Colonic mucosa (tissue), 4 donors: ENCODE measurements at regions not wholly inside any gene's neighbourhood (a gene's known extent, or its start where the extent isn't known, plus 50 kb on each side); places are given as distances from the start of the nearest gene placed in this dataset.

Source experiments
- DNase-seq: peaks from one replicate; pipeline ENCODE4 v3.0.0-alpha.2; 2020
- H3K27ac ChIP-seq: fragments of 200-600 bp; one replicate; pipeline ENCODE4 v1.8.0; 2021
- H3K27me3 ChIP-seq: fragments of 200-600 bp; one replicate; pipeline ENCODE4 v1.8.0; 2021
- H3K36me3 ChIP-seq: fragments of 200-600 bp; one replicate; pipeline ENCODE4 v1.8.0; 2021
- H3K4me1 ChIP-seq: fragments of 200-600 bp; one replicate; pipeline ENCODE4 v1.8.0; 2021; ENCODE audit warnings: mild to moderate bottlenecking
- H3K4me3 ChIP-seq: fragments of 200-600 bp; one replicate; pipeline ENCODE4 v1.8.0; 2021
- H3K9ac ChIP-seq, 2 donors: one replicate each; pipeline ENCODE4 v1.7.0; 2013; ENCODE audit warnings: control low read depth in 2 of 2, low read depth in 2 of 2, low read length in 2 of 2
- H3K9me3 ChIP-seq: fragments of 200-600 bp; one replicate; pipeline ENCODE4 v1.8.0; 2021
- intact Hi-C: fragments of 100-400 bp; cut with DNase I; formaldehyde crosslinking; loops from one replicate; pipeline ENCODE4 v1.14.1; 2022
- TF ChIP-seq, protein P1 (sequence below): fragments of 200-600 bp; IDR thresholded peaks from one replicate; pipeline ENCODE4 v1.8.0; 2022; ENCODE audit warnings: antibody characterized with exemption, mild to moderate bottlenecking
- donor health status: healthy.
- donor health status: DM: no; HTN: no; CAD: no.
- donor health status: DM: no; HTN: no; CAD: no.

- intact Hi-C loops = no loop called here
- no peaks in the 10 kb centered on the region for H3K4me1 ChIP-seq
- no peaks in the 10 kb centered on the region for H3K9me3 ChIP-seq
- no peak overlapping the region for H3K27ac ChIP-seq
- no peaks in the 10 kb centered on the region for H3K27me3 ChIP-seq
- TF ChIP-seq, protein P1, sequence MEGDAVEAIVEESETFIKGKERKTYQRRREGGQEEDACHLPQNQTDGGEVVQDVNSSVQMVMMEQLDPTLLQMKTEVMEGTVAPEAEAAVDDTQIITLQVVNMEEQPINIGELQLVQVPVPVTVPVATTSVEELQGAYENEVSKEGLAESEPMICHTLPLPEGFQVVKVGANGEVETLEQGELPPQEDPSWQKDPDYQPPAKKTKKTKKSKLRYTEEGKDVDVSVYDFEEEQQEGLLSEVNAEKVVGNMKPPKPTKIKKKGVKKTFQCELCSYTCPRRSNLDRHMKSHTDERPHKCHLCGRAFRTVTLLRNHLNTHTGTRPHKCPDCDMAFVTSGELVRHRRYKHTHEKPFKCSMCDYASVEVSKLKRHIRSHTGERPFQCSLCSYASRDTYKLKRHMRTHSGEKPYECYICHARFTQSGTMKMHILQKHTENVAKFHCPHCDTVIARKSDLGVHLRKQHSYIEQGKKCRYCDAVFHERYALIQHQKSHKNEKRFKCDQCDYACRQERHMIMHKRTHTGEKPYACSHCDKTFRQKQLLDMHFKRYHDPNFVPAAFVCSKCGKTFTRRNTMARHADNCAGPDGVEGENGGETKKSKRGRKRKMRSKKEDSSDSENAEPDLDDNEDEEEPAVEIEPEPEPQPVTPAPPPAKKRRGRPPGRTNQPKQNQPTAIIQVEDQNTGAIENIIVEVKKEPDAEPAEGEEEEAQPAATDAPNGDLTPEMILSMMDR = no peak
- no peak for DNase-seq
- no peaks in the 10 kb centered on the region for H3K36me3 ChIP-seq
- H3K4me3 ChIP-seq = no peak overlapping the region
- H3K9ac ChIP-seq = no peak overlapping the region
These were observed 457.6 kb downstream of the TFAP2A start for GRCh38 chr6:9957215-9957759.

- H3K9me3 ChIP-seq = no peaks in the 10 kb centered on the region
- TF ChIP-seq, protein P1 = no peak
- intact Hi-C loops = no loop called here
- no peak overlapping the region for H3K4me3 ChIP-seq
- no peaks in the 10 kb centered on the region for H3K4me1 ChIP-seq
- no peak for DNase-seq
- H3K27ac ChIP-seq = no peak overlapping the region
- no peaks in the 10 kb centered on the region for H3K27me3 ChIP-seq
- no peaks in the 10 kb centered on the region for H3K36me3 ChIP-seq
- no peak overlapping the region for H3K9ac ChIP-seq
These were observed 466.2 kb downstream of the TFAP2A start for GRCh38 chr6:9948678-9949077.

DNA sequence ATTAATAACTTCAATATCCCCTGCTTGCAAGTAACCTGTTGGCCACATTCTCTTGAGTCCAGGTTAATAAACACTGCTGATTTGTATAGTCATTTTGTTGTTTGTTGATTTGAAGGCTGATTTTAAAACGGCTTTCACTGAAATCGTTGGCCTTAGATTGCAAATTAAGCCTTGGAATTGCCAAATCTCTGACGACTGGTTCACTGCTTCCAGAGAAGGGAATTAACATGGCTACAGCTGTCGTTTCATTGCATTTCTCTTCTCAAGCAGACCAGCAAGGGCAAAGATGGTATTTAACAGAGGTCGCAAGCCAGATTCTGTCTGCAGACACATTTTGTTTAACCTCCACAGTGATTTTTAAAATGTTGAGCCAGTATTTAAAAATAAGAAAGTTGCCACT lies 470.9 kb downstream of the TFAP2A start:
- no peak overlapping the region for H3K4me3 ChIP-seq
- DNase-seq = no peak
- H3K9me3 ChIP-seq = no peaks in the 10 kb centered on the region
- H3K27ac ChIP-seq = no peak overlapping the region
- TF ChIP-seq, protein P1 = no peak
- H3K9ac ChIP-seq = no peak overlapping the region
- no peaks in the 10 kb centered on the region for H3K27me3 ChIP-seq
- intact Hi-C loops = no loop called here
- no peaks in the 10 kb centered on the region for H3K36me3 ChIP-seq
- H3K4me1 ChIP-seq = no peaks in the 10 kb centered on the region

DNA sequence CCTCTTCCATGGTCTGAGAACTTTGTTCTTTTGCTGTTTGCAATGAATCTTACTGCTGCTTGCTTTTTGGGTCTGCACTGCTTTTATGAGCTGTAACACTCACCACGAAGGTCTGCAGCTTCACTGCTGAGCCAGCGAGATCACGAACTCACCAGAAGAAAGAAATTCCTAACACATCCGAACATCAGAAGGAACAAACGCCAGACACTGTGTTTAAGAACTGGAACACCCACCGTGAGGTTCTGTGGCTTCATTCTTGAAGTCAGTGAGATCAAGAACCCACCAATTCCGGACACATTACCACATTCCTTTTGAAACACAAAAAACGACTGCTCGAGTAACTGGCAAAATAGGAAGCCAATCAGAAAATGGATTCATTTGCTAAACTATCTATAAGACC lies 471.8 kb downstream of the TFAP2A start:
- Histone ChIP-seq H3K4me1 (no peaks in the 10 kb centered on the region), H3K27me3 (no peaks in the 10 kb centered on the region), H3K4me3 (no peak overlapping the region), H3K9me3 (no peaks in the 10 kb centered on the region), H3K27ac (no peak overlapping the region), H3K36me3 (no peaks in the 10 kb centered on the region), H3K9ac (no peak overlapping the region)
- no peak for DNase-seq
- TF ChIP-seq, protein P1 = no peak
- intact Hi-C loops = no loop called here

DNA sequence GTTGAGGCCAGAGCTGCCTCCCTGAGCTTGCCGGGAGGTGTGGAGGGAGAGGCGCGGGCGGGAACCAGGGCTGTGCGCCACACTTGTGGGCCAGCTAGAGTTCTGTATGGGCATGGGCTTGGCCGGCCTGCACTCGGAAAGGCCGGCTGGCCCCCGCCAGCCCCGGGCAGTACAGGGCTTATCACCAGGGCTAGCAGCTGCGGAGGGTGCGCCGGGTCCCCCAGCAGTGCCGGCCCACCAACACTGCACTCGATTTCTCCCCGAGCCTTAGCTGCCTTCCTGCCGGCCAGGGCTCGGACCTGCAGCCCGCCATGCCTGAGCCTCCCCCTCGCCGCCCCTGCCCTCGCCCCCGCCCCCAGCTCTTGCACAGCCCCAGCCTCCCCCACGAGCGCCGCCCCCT lies 472.7 kb downstream of the TFAP2A start:
- H3K4me3 ChIP-seq = no peak overlapping the region
- TF ChIP-seq, protein P1 = no peak

More for the DNA sequence above, 472.7 kb downstream of the TFAP2A start:
- H3K27me3 ChIP-seq = no peaks in the 10 kb centered on the region
- intact Hi-C loops = no loop called here
- H3K9ac ChIP-seq = no peak overlapping the region
- no peaks in the 10 kb centered on the region for H3K4me1 ChIP-seq
- H3K27ac ChIP-seq = no peak overlapping the region
- DNase-seq = no peak
- H3K9me3 ChIP-seq = no peaks in the 10 kb centered on the region
- no peaks in the 10 kb centered on the region for H3K36me3 ChIP-seq
